ENCODE measurements at regions not wholly inside any gene's neighbourhood (a gene's known extent, or its start where the extent isn't known, plus 50 kb on each side); places are given as distances from the start of the nearest gene placed in this dataset.

- Histone ChIP-seq H3K4me1 (ENCODE audit: control insufficient read depth in 5 of 5, insufficient read depth in 5 of 5, low read length in 5 of 5) (no peaks in the 10 kb centered on the region), H3K27ac (ENCODE audit: low read depth in 1 of 2, low read length in 1 of 2) (no peak overlapping the region), H3K9ac (ENCODE audit: insufficient read depth in 1 of 2, low read length in 2 of 2) (no peak overlapping the region), H3K9me3 (ENCODE audit: control insufficient read depth in 4 of 4, insufficient read depth in 3 of 4, low read length in 3 of 4) (no peaks in the 10 kb centered on the region), H3K36me3 (ENCODE audit: control insufficient read depth in 4 of 4, insufficient read depth in 4 of 4, low read length in 4 of 4) (no peaks in the 10 kb centered on the region), H3K4me3 (no peak overlapping the region), H3K27me3 (ENCODE audit: control insufficient read depth in 3 of 3, insufficient read depth in 3 of 3, low read length in 2 of 3) (no peaks in the 10 kb centered on the region)
- ATAC-seq (ENCODE audit: insufficient read depth, low FRiP score) (no peak), DNase-seq (no peak)
- TF ChIP-seq, protein P1, sequence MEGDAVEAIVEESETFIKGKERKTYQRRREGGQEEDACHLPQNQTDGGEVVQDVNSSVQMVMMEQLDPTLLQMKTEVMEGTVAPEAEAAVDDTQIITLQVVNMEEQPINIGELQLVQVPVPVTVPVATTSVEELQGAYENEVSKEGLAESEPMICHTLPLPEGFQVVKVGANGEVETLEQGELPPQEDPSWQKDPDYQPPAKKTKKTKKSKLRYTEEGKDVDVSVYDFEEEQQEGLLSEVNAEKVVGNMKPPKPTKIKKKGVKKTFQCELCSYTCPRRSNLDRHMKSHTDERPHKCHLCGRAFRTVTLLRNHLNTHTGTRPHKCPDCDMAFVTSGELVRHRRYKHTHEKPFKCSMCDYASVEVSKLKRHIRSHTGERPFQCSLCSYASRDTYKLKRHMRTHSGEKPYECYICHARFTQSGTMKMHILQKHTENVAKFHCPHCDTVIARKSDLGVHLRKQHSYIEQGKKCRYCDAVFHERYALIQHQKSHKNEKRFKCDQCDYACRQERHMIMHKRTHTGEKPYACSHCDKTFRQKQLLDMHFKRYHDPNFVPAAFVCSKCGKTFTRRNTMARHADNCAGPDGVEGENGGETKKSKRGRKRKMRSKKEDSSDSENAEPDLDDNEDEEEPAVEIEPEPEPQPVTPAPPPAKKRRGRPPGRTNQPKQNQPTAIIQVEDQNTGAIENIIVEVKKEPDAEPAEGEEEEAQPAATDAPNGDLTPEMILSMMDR (IDR thresholded peaks at IDR 0.05; ENCODE audit: control extremely low read depth, extremely low read depth): no peak
- 84 to 86% methylated on average over 2 of the region's 2 CpGs for WGBS, 2 donors
These were observed 117.9 kb upstream of the DLX6 start for GRCh38 chr7:96887426-96887825.

- Histone ChIP-seq H3K36me3 (ENCODE audit: control insufficient read depth in 4 of 4, insufficient read depth in 4 of 4, low read length in 4 of 4) (no peaks in the 10 kb centered on the region), H3K4me3 (no peak overlapping the region), H3K27ac (ENCODE audit: low read depth in 1 of 2, low read length in 1 of 2) (no peak overlapping the region), H3K27me3 (ENCODE audit: control insufficient read depth in 3 of 3, insufficient read depth in 3 of 3, low read length in 2 of 3) (no peaks in the 10 kb centered on the region), H3K9me3 (ENCODE audit: control insufficient read depth in 4 of 4, insufficient read depth in 3 of 4, low read length in 3 of 4) (no peaks in the 10 kb centered on the region), H3K4me1 (ENCODE audit: control insufficient read depth in 5 of 5, insufficient read depth in 5 of 5, low read length in 5 of 5) (no peaks in the 10 kb centered on the region), H3K9ac (ENCODE audit: insufficient read depth in 1 of 2, low read length in 2 of 2) (no peak overlapping the region)
- TF ChIP-seq, protein P1 (IDR thresholded peaks at IDR 0.05; ENCODE audit: control extremely low read depth, extremely low read depth): no peak
- 35 to 62% methylated on average over 1 of the region's 1 CpG for WGBS, 2 donors
- no peak for DNase-seq
- ATAC-seq (ENCODE audit: insufficient read depth, low FRiP score): no peak
These were observed 106.2 kb upstream of the DLX6 start for GRCh38 chr7:96899108-96899507.

GRCh38 chr7:96901822-96902445 lies 103.4 kb upstream of the DLX6 start:
- TF ChIP-seq, protein P1 (IDR thresholded peaks at IDR 0.05; ENCODE audit: control extremely low read depth, extremely low read depth): no peak
- no peak for ATAC-seq (ENCODE audit: insufficient read depth, low FRiP score)
- Histone ChIP-seq H3K36me3 (ENCODE audit: control insufficient read depth in 4 of 4, insufficient read depth in 4 of 4, low read length in 4 of 4) (no peaks in the 10 kb centered on the region), H3K27ac (ENCODE audit: low read depth in 1 of 2, low read length in 1 of 2) (no peak overlapping the region), H3K4me1 (ENCODE audit: control insufficient read depth in 5 of 5, insufficient read depth in 5 of 5, low read length in 5 of 5) (no peaks in the 10 kb centered on the region), H3K9ac (ENCODE audit: insufficient read depth in 1 of 2, low read length in 2 of 2) (no peak overlapping the region), H3K4me3 (no peak overlapping the region), H3K27me3 (ENCODE audit: control insufficient read depth in 3 of 3, insufficient read depth in 3 of 3, low read length in 2 of 3) (no peaks in the 10 kb centered on the region), H3K9me3 (ENCODE audit: control insufficient read depth in 4 of 4, insufficient read depth in 3 of 4, low read length in 3 of 4) (no peaks in the 10 kb centered on the region)
- no peak for DNase-seq
- WGBS, 2 donors: 56 to 78% methylated on average over 3 of the region's 3 CpGs

- DNase-seq (no peak), ATAC-seq (ENCODE audit: insufficient read depth, low FRiP score) (no peak)
- H3K9me3 ChIP-seq (ENCODE audit: control insufficient read depth in 4 of 4, insufficient read depth in 3 of 4, low read length in 3 of 4): no peaks in the 10 kb centered on the region
- H3K9ac ChIP-seq (ENCODE audit: insufficient read depth in 1 of 2, low read length in 2 of 2): no peak overlapping the region
- H3K4me1 ChIP-seq (ENCODE audit: control insufficient read depth in 5 of 5, insufficient read depth in 5 of 5, low read length in 5 of 5): no peaks in the 10 kb centered on the region
- no peak overlapping the region for H3K27ac ChIP-seq (ENCODE audit: low read depth in 1 of 2, low read length in 1 of 2)
- no peaks in the 10 kb centered on the region for H3K27me3 ChIP-seq (ENCODE audit: control insufficient read depth in 3 of 3, insufficient read depth in 3 of 3, low read length in 2 of 3)
- no peaks in the 10 kb centered on the region for H3K36me3 ChIP-seq (ENCODE audit: control insufficient read depth in 4 of 4, insufficient read depth in 4 of 4, low read length in 4 of 4)
- TF ChIP-seq, protein P1 (IDR thresholded peaks at IDR 0.05; ENCODE audit: control extremely low read depth, extremely low read depth): no peak
- H3K4me3 ChIP-seq: no peak overlapping the region
These were observed 101.4 kb upstream of the DLX6 start for GRCh38 chr7:96903906-96904305.

Data from lung (tissue), 11 donors.